Stimulated activated CD4-positive, alpha-beta T cell treated with anti-CD3 and anti-CD28 coated beads, Interleukin-4, amount 100 ng/mL, for 1 hour (primary cell): ENCODE measurements at regions not wholly inside any gene's neighbourhood (a gene's known extent, or its start where the extent isn't known, plus 50 kb on each side); places are given as distances from the start of the nearest gene placed in this dataset.
"Not testable (repeated sequence)": the region's sequence is repeated elsewhere in the genome, so short reads cannot be mapped to it uniquely, and the experiment has no call there.

ENCODE experiments used
- DNase-seq: peaks from one replicate; pipeline ENCODE4 v3.0.0-alpha.2; 2020

- no peak for DNase-seq
Observed at GRCh38 chr4:188383180-188383579, 243.9 kb downstream of the TRIML1 start.

GRCh38 chr4:188387179-188387791 is 248.0 kb downstream of the TRIML1 start:
- DNase-seq, result no peak

DNA sequence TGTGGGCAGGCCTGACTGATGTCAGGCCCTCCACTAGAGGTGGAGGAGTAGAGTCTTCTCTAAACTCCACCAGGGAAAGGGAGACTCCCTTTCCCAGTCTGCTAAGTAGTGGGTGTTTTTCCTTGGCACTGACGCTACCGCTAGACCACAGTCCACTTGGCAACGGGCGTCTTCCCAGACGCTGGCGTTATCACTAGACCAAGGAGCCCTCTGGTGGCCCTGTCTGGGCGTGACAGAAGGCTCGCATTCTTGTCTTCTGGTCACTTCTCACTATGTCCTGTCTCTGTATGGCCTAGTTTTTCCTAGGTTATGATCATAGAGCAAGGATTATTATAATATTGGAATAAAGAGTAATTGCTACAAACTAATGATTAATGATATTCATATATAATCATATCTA is 252.1 kb downstream of the TRIML1 start:
- DNase-seq, result not testable (repeated sequence)

GRCh38 chr4:188396037-188396436 is 256.8 kb downstream of the TRIML1 start:
- no peak for DNase-seq

DNA sequence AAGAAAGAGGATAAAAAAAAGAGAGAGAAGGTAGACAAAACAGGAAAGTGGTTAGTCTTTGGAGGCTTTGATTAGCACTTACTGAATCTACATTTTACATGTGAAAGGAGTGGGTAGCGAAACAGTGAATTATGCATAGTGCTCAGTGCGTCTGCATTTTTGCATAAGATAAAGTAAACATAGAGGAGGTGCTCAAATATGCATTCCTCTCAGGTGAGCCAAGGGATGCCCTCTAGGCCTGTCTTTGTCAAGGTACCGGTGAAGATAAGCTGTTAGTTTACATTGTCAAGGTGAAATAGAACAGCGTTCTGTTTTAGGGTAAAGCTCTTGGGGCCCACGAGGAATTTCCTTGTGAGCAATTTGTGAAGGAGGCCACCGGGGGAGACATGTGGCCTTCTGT is 260.6 kb downstream of the TRIML1 start:
- DNase-seq, result no peak

DNA sequence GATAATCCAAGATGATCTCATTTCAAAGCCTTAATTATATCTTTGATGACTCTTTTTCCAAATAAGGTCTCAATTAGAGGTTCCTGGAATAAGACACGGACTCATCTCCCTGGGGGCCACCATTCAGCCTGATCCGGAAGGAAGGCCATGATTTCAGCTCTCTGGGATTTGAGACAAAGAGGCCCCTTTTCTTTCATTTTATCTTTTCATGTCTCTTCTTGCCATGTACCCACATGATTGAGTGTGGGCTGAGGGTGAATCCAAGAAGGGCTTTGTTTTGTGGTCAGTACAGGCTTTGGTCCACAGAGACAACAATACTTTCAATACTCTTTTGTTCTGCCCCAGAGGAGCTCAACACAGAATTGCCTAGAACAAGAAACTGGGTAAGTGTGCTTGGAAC is 261.2 kb downstream of the TRIML1 start:
- DNase-seq, result no peak

GRCh38 chr4:188403272-188403671 is 264.0 kb downstream of the TRIML1 start:
- no peak for DNase-seq

- not testable (repeated sequence) for DNase-seq
Observed at GRCh38 chr4:188405071-188405835, 266.0 kb downstream of the TRIML1 start.

DNA sequence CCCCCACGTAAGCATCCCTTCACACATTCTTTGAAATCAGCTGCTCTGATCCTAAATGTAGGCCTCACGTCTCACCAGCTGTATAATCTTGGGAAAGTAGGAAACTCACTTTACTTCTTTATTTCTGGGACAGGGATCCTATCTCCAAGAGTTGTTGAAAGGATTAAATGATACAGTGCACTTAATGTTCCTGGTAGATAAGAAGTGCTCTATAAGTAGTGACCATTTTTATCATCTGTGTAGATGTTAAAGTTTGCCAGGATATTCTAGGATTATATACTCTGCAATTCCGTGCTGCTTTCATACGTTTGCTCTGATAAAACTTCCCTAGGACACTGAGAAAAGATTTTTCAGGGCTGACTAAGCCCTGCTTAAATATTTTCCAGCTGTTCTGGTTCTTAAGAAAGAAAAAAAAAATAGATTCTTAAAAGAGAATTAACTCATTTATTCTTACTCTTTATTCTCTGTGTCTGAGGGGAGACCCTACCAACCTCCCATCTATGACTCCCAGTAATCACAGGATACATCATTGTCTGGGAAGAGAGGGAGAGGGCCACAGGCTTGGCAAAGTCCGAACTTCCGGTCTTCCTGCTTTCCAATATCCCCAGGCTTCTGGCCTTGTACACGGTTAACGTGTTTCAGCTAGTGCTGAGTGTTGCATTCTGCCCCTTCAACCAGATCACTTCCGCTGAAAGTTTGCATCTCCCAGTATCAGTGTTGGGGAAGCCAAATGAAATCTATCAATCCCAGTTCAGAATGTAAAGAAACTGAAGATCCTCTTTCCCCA is 269.2 kb downstream of the TRIML1 start:
- no peak for DNase-seq

- DNase-seq, result no peak
Observed at GRCh38 chr4:188409851-188410250, 270.6 kb downstream of the TRIML1 start.

DNA sequence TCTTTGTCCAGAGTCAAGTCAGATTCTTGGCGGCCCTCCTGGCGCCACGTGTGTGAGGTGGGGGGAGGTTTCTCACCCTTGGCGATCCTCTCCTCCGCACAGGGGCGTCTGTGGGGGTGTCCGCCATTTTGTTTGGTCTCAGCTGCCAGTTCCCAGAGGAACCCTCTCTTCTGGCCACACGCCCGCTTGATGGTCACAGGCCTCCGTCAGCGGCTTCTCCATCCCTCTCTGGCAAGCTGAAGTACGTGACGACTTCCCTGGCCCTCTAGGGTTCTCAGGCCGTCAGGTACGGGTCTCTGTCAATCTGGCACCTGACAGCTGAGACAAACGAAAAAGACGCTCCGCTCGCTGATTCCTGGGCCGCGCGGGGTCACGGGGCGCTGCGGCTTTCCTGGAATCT is 272.6 kb downstream of the TRIML1 start:
- no peak for DNase-seq

DNA sequence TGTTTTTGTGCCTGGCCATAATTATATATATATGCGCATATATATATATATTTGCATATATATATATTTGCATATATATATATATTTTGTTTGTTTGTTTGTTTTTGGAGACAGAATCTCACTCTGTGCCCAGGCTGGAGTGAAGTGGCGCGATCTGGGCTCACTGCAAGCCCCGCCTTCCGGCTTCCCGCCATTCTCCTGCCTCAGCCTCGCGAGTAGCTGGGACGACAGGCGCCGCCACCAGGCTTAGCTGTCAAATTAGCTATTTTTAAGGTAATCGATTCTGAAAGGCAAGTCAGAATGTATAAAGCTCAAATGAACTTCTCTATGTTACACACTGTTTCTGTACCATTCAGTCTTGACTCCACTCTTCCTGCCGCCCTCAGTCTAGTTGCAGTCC is 273.3 kb downstream of the TRIML1 start:
- DNase-seq, result no peak

DNA sequence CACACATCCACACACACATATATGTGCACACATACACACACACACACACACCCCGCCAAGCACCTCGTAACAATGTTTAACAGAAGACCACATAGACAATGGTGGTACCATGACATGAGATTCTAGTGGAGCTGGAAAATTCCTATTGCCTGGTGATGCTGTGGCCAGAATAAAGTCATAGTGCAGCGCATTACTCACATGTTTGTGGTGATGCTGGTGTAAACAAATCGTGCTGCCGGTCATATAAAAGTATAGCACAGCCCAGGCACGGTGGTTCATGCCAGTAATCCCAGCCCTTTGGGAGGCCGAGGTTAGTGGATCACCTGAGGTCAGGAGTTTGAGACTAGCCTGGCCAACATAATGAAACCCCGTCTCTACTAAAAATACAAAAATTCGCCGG is 275.2 kb downstream of the TRIML1 start:
- no peak for DNase-seq

- no peak for DNase-seq
Observed at GRCh38 chr4:188417181-188417580, 277.9 kb downstream of the TRIML1 start.

DNA sequence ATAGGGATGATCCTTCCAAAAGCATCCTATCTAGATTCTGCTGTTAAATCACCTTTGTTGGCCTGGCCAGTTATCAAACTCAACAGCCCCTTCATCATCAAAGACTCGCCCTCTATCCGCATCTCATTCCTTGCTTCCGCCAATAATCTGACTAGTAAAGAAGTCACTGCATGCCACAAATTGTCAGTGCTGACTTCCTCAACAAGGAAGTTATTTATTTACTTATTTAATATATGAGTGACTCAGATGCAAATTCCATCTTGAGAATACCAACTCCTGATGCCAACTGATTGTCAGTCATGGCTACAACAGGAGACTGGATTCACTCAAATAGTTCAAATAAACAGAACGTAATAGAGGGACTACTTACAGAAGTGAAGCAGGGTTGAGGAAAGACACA is 283.8 kb downstream of the TRIML1 start:
- no peak for DNase-seq

GRCh38 chr4:188428935-188429334 is 289.7 kb downstream of the TRIML1 start:
- DNase-seq, result no peak

GRCh38 chr4:188429965-188430364 is 290.7 kb downstream of the TRIML1 start:
- no peak for DNase-seq

GRCh38 chr4:188430384-188430783 is 291.1 kb downstream of the TRIML1 start:
- DNase-seq, result no peak

GRCh38 chr4:188432328-188432727 is 293.1 kb downstream of the TRIML1 start:
- no peak for DNase-seq

- no peak for DNase-seq
Observed at GRCh38 chr4:188433741-188434315, 294.6 kb downstream of the TRIML1 start.

GRCh38 chr4:188434643-188435042 is 295.4 kb downstream of the TRIML1 start:
- DNase-seq, result no peak

GRCh38 chr4:188435381-188435780 is 296.1 kb downstream of the TRIML1 start:
- DNase-seq, result no peak

DNA sequence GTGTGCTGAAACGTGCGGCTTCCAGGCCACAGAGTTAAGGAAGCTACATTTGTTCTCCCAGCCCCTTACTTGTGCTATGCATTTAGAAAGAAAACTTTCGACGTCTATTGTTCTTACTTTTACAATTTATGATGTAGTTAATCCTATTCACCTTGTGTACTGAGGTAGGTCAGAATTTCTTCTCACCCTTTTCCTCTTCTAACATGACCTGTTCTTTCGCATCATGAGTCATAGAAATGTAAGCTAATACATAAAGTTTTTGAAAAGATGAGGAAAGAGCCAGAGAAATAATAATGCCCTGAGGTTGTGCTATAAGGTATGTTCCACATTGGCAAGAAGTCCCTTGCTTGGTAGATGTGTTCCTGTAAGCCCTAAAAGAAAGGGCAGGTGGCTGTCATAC is 298.3 kb downstream of the TRIML1 start:
- no peak for DNase-seq

DNA sequence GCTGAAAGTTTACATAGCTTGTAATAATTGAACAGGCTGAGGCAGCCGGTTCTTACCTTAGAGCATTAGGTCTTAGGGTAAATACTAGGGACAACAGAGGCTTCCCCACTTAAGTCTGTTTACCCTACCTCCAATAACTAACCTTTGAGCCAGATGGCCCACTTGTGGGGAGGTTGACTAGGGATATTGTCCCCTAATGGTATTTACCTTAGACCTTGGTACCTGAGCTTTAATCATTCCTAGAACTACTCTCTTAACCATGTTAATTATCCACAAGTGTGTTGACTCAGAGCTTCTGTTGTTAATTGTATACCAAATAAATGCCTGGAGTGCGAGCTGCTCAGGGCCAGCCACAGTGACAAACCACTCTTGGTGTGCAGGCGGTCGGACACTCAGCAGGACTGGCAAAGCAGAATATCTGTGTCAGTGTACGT is 299.2 kb downstream of the TRIML1 start:
- not testable (repeated sequence) for DNase-seq
